Neuronal stem cell (in vitro differentiated cells): ENCODE measurements at regions not wholly inside any gene's neighbourhood (a gene's known extent, or its start where the extent isn't known, plus 50 kb on each side); places are given as distances from the start of the nearest gene placed in this dataset.

Experiments
- DNase-seq: peaks from one replicate; pipeline ENCODE4 v3.0.0-alpha.2; 2013; ENCODE audit warnings: low spot score
- H2AFZ ChIP-seq: one replicate; pipeline ENCODE4 v1.6.1; 2013; ENCODE audit warnings: mild to moderate bottlenecking, low read length, inconsistent platforms
- H2AK5ac ChIP-seq: 2 replicates; pipeline ENCODE4 v1.6.1; 2013; ENCODE audit warnings: low read depth, mild to moderate bottlenecking, inconsistent platforms, low read length, moderate library complexity, mixed read lengths
- H2BK120ac ChIP-seq: 2 replicates; pipeline ENCODE4 v1.6.1; 2013; ENCODE audit warnings: low read depth, mild to moderate bottlenecking, inconsistent platforms, low read length, moderate library complexity, mixed read lengths
- H2BK12ac ChIP-seq: one replicate; pipeline ENCODE4 v1.6.1; 2013; ENCODE audit warnings: low read length, inconsistent platforms
- H2BK15ac ChIP-seq: 2 replicates; pipeline ENCODE4 v1.6.1; 2013; ENCODE audit warnings: mild to moderate bottlenecking, low read length, inconsistent platforms, mixed read lengths
- H2BK5ac ChIP-seq: one replicate; pipeline ENCODE4 v1.6.1; 2013; ENCODE audit warnings: inconsistent platforms, mild to moderate bottlenecking, low read length, moderate library complexity
- H3K14ac ChIP-seq: one replicate; pipeline ENCODE4 v1.6.1; 2013; ENCODE audit warnings: low read length, inconsistent platforms
- H3K18ac ChIP-seq: 2 replicates; pipeline ENCODE4 v1.6.1; 2013; ENCODE audit warnings: low read length, inconsistent platforms
- H3K23ac ChIP-seq: 2 replicates; pipeline ENCODE4 v1.6.1; 2013; ENCODE audit warnings: low read depth, mild to moderate bottlenecking, mixed read lengths, low read length, inconsistent platforms; ENCODE audit not compliant: poor library complexity
- H3K27ac ChIP-seq: replicated peaks from 3 replicates; pipeline ENCODE4 v1.5.1; 2013; ENCODE audit warnings: low read length, inconsistent platforms
- H3K27me3 ChIP-seq, 3 experiments: 2 replicates each; pipeline ENCODE4 v1.6.1; 2013; ENCODE audit warnings: low read length in 3 of 3, mild to moderate bottlenecking in 2 of 3, inconsistent platforms in 1 of 3, low read depth in 1 of 3, mixed read lengths in 1 of 3, moderate library complexity in 1 of 3; ENCODE audit not compliant: control insufficient read depth in 3 of 3, insufficient read depth in 3 of 3
- H3K36me3 ChIP-seq, 2 donors: replicated peaks in 1 of 2; 2 replicates each; pipeline ENCODE4 v1.6.1; 2013; ENCODE audit warnings: low read length in 2 of 2; ENCODE audit not compliant: control insufficient read depth in 2 of 2, insufficient read depth in 2 of 2
- H3K4ac ChIP-seq: 2 replicates; pipeline ENCODE4 v1.6.1; 2013; ENCODE audit warnings: inconsistent platforms, mild to moderate bottlenecking, low read length, moderate library complexity
- H3K4me1 ChIP-seq, 2 donors: 1 replicate in 1 of 2; 2 replicates in 1 of 2; pipeline ENCODE4 v1.6.1; 2013; ENCODE audit warnings: low read length in 2 of 2, low read depth in 1 of 2; ENCODE audit not compliant: control insufficient read depth in 2 of 2, insufficient read depth in 1 of 2
- H3K4me2 ChIP-seq: one replicate; pipeline ENCODE4 v1.6.1; 2013; ENCODE audit warnings: mild to moderate bottlenecking, low read length, inconsistent platforms; ENCODE audit not compliant: insufficient read depth, poor library complexity, severe bottlenecking
- H3K4me3 ChIP-seq, 2 donors: 2 replicates each; pipeline ENCODE4 v1.5.1; 2013; ENCODE audit warnings: low read length in 2 of 2, mild to moderate bottlenecking in 2 of 2, inconsistent platforms in 1 of 2, moderate library complexity in 1 of 2
- H3K79me1 ChIP-seq: one replicate; pipeline ENCODE4 v1.6.1; 2013; ENCODE audit warnings: low read depth, mild to moderate bottlenecking, inconsistent platforms, low read length, moderate library complexity
- H3K9ac ChIP-seq: one replicate; pipeline ENCODE4 v1.6.1; 2013; ENCODE audit warnings: mild to moderate bottlenecking, low read depth, low read length, inconsistent platforms; ENCODE audit not compliant: poor library complexity
- H3K9me3 ChIP-seq, 2 donors: replicated peaks in 1 of 2; 2 replicates each; pipeline versions ENCODE3 to v1.6.1; 2013; ENCODE audit warnings: low read length in 2 of 2, mild to moderate bottlenecking in 2 of 2, inconsistent platforms in 1 of 2, low read depth in 1 of 2, mixed read lengths in 1 of 2, moderate library complexity in 1 of 2; ENCODE audit not compliant: control insufficient read depth in 2 of 2, insufficient read depth in 1 of 2
- H4K8ac ChIP-seq: one replicate; pipeline ENCODE4 v1.6.1; 2013; ENCODE audit warnings: low read depth, mild to moderate bottlenecking, inconsistent platforms, low read length, moderate library complexity
- H4K91ac ChIP-seq: one replicate; pipeline ENCODE4 v1.6.1; 2013; ENCODE audit warnings: low read length, low read depth, mild to moderate bottlenecking, inconsistent platforms; ENCODE audit not compliant: poor library complexity
- WGBS, 2 donors: extraction: QIAGEN DNeasy Blood & Tissue Kit; methylation state at CpG; one replicate each; pipeline ENCODE4 v1.1.7; 2013; ENCODE audit warnings: missing lambda C conversion rate in 2 of 2, mixed read lengths in 1 of 2; ENCODE audit not compliant: insufficient read length in 2 of 2, insufficient replicate concordance in 1 of 2; ENCODE audit errors: extremely low coverage in 2 of 2; 5-methylcytosine and 5-hydroxymethylcytosine counted together

DNA sequence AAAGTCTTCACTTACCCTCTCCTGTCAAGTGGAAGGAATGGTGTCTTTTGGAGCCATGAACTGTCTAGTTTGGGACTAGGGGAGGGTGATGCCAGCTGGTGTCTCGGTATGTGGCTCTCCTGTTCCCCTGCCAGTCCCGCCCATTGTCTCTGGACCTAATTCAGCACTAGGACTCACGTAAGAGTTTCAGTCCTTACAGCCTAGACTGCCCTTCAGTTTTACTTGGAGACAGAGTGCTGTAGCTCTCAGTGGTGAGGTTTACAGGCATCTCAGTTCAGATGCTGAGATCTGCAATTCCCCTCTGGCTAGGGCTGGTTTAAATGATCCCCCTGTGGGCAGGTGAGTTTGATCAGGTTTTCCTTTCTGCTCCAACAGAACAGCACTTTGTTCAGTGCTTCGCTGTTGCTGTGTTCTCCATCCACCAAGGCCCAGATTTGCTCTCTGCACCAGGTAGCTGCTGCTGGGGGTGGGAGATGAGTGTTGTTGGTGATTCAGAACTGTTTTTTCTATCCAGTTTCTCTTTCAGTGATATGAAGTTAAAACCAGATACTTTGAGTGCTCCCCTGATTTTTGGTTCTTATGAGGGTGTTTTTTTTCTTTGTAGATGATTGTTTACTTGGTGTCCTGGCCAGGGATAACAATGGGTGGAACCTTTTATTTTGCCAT is 198.3 kb upstream of the RNPC3 start:
- peaks cover 0 to 2% of the 10 kb centered on the region in 2 donors for H3K9me3 ChIP-seq
- H2AK5ac ChIP-seq, result no peak overlapping the region
- H3K79me1 ChIP-seq, result no peaks in the 10 kb centered on the region
- H3K14ac ChIP-seq, result no peak overlapping the region
- no peak overlapping the region for H4K91ac ChIP-seq
- no peaks in the 10 kb centered on the region for H3K36me3 ChIP-seq
- H3K9ac ChIP-seq, result no peak overlapping the region
- no peak overlapping the region for H3K4me3 ChIP-seq
- no peak overlapping the region for H2BK120ac ChIP-seq
- H2BK15ac ChIP-seq, result no peak overlapping the region
- no peaks in the 10 kb centered on the region for H3K27me3 ChIP-seq
- no peaks in the 10 kb centered on the region for H3K4me1 ChIP-seq
- no peak overlapping the region for H2AFZ ChIP-seq
- no peak overlapping the region for H2BK12ac ChIP-seq
- no peak overlapping the region for H3K23ac ChIP-seq
- DNase-seq, result no peak
- H3K18ac ChIP-seq, result no peak overlapping the region
- H3K4me2 ChIP-seq, result no peak overlapping the region
- no peak overlapping the region for H2BK5ac ChIP-seq
- H4K8ac ChIP-seq, result no peak overlapping the region
- no peak overlapping the region for H3K4ac ChIP-seq
- no CpG with 5 or more reads among the region's 4 CpGs for WGBS, 2 donors
- H3K27ac ChIP-seq, result no peak overlapping the region

DNA sequence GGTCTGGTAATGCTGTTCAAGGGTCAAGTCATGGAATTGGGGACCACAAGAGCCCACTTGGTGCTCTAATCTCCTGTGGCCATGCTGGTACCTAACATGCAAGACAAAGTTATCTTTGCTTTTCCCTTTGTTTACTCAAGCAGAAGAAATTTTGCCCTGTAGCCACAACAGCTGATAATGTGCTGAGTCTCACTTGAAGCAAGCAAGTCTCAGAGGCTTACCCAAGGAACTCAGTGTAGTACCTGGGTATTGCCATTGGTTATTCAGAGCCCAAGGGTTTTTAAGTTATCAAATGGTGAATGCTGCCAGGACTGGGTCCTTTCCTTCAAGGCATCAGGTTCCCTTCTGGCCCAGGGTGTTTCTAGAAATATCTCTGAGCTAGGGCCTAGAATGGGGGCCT is 198.9 kb upstream of the RNPC3 start:
- Histone ChIP-seq H3K9me3 (peaks cover 0 to 2% of the 10 kb centered on the region in 2 donors), H2BK5ac (no peak overlapping the region), H3K14ac (no peak overlapping the region), H2BK12ac (no peak overlapping the region), H3K27me3 (no peaks in the 10 kb centered on the region), H3K4me1 (no peaks in the 10 kb centered on the region), H4K8ac (no peak overlapping the region), H4K91ac (no peak overlapping the region), H2AK5ac (no peak overlapping the region), H3K4ac (no peak overlapping the region), H3K27ac (no peak overlapping the region), H2BK120ac (no peak overlapping the region), H2BK15ac (no peak overlapping the region), H3K23ac (no peak overlapping the region), H3K4me3 (no peak overlapping the region), H2AFZ (no peak overlapping the region), H3K18ac (no peak overlapping the region), H3K4me2 (no peak overlapping the region), H3K9ac (no peak overlapping the region), H3K36me3 (no peaks in the 10 kb centered on the region), H3K79me1 (no peaks in the 10 kb centered on the region)
- no peak for DNase-seq

GRCh38 chr1:103309786-103310185 is 201.5 kb upstream of the COL11A1 start:
- H3K27ac ChIP-seq, result no peak overlapping the region
- no peak overlapping the region for H3K9ac ChIP-seq
- no peak overlapping the region for H3K23ac ChIP-seq
- DNase-seq, result no peak
- no peaks in the 10 kb centered on the region for H3K9me3 ChIP-seq
- H2BK5ac ChIP-seq, result no peak overlapping the region
- no peak overlapping the region for H2BK12ac ChIP-seq
- H2AK5ac ChIP-seq, result no peak overlapping the region
- no peak overlapping the region for H3K18ac ChIP-seq
- no peak overlapping the region for H3K4ac ChIP-seq
- no peak overlapping the region for H4K91ac ChIP-seq
- no peaks in the 10 kb centered on the region for H3K36me3 ChIP-seq
- no CpG with 5 or more reads among the region's 1 CpG for WGBS, 2 donors
- H3K27me3 ChIP-seq, result no peaks in the 10 kb centered on the region
- H3K79me1 ChIP-seq, result no peaks in the 10 kb centered on the region
- H2BK120ac ChIP-seq, result no peak overlapping the region
- no peak overlapping the region for H3K4me3 ChIP-seq
- H3K14ac ChIP-seq, result no peak overlapping the region
- H2BK15ac ChIP-seq, result no peak overlapping the region
- no peak overlapping the region for H4K8ac ChIP-seq
- H3K4me1 ChIP-seq, result no peaks in the 10 kb centered on the region
- no peak overlapping the region for H3K4me2 ChIP-seq
- no peak overlapping the region for H2AFZ ChIP-seq

DNA sequence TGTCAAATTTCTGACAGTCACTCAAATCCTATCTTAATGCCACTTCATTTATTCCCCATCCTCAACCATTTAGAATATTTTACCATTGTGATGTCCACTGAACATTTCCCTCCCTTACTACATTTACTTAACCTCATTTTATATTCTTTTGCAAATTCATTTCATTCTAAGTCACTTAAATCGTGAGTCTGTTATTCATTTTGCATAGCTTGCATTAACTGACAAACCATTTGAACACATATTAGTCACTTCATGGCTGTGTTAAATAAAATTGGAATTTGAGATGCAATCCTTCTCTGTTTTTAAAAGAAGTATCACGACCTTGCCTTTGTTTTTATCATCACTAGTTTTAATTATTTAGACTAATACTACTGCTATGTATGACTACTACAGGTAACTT is 199.4 kb upstream of the COL11A1 start:
- Histone ChIP-seq H3K36me3 (no peaks in the 10 kb centered on the region), H3K27ac (no peak overlapping the region), H3K23ac (no peak overlapping the region), H3K14ac (no peak overlapping the region), H2BK15ac (no peak overlapping the region), H3K9me3 (no peaks in the 10 kb centered on the region), H3K4ac (no peak overlapping the region), H3K79me1 (no peaks in the 10 kb centered on the region), H3K4me3 (no peak overlapping the region), H2BK5ac (no peak overlapping the region), H3K18ac (no peak overlapping the region), H4K91ac (no peak overlapping the region), H3K4me2 (no peak overlapping the region), H4K8ac (no peak overlapping the region), H2BK120ac (no peak overlapping the region), H3K9ac (no peak overlapping the region), H3K4me1 (no peaks in the 10 kb centered on the region), H3K27me3 (no peaks in the 10 kb centered on the region), H2AFZ (no peak overlapping the region), H2BK12ac (no peak overlapping the region), H2AK5ac (no peak overlapping the region)
- DNase-seq, result no peak
- WGBS, 2 donors, result no CpG with 5 or more reads among the region's 2 CpGs
